GM12892 (cell line): ENCODE measurements at regions not wholly inside any gene's neighbourhood (a gene's known extent, or its start where the extent isn't known, plus 50 kb on each side); places are given as distances from the start of the nearest gene placed in this dataset.
"Not testable (repeated sequence)": the region's sequence is repeated elsewhere in the genome, so short reads cannot be mapped to it uniquely, and the experiment has no call there.

Source experiments
- DNase-seq: peaks from one replicate; pipeline ENCODE4 v3.0.0; 2011; ENCODE audit not compliant: insufficient read length
- FAIRE-seq: peaks from 2 replicates; lab custom pipeline; 2011; peaks lifted over from hg19 to GRCh38; lab: Jason Lieb, UNC
- POLR2A ChIP-seq: IDR thresholded peaks from 2 replicates; pipeline ENCODE4 v1.6.1; 2011; ENCODE audit warnings: low read depth, low read length, control low read depth
- POLR2AphosphoS5 ChIP-seq: IDR thresholded peaks from 2 replicates; pipeline ENCODE4 v1.6.1; 2011; ENCODE audit warnings: low read depth, low read length, control low read depth
- TAF1 ChIP-seq: IDR thresholded peaks from 2 replicates; pipeline ENCODE4 v1.6.1; 2011; ENCODE audit warnings: low read depth, mild to moderate bottlenecking, control low read depth, low read length, borderline replicate concordance

DNA sequence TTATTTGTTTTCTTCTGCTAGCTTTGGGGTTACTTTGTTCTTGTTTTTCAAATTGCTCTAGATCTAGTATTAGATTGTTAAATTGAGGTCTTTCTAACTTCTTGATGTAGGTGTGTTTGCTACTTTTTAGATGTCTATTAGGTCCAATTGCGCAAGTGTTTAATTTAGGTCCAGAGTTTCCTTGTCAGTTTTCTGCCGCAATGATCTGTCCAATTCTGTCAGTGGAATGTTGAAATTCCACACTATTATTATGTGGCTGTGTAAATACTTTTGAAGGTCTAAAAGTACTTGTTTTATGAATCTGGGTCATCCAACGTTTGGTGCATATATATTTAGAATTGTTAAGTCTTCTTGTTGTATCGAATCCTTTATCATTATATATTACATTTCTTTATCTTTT, 324.4 kb upstream of the SGO1 start:
- TF ChIP-seq POLR2A = no peak
- TF ChIP-seq POLR2AphosphoS5 = no peak
- no peak for TF ChIP-seq TAF1
- FAIRE-seq (no peak), DNase-seq (no peak)

DNA sequence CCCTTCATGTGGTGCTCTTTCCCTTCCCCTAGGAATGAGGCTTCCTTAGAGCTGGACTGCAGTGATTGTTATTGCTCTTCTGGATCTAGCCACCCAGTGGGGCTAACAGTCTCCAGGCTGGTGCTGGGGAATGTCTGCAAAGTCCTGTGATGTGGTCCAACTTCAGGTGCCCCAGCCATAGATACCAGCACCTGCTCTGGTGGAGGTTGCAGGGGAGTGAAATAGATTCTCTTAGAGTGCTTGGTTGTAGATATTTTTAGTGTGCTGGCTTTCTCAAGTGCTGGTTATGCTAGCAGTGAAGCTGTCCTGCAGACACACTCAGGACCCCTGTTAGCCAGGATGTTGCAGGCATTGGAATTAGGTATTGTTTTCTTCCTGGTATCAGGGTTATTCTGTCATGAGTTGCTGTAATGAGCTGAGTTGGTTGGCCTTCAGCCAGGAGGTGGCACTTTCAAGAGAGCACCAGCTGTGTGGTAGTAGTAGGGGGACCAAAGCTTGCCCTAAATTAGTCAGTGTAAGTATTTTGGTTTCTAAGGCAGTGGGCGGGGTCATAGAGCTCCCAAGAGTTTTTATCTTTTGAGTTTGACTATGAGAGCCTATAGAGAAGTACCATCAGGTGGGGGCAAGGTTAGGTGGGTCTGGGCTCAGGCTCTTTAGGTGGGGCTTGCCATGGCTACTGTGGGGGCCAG, 317.5 kb upstream of the SGO1 start:
- no peak for TF ChIP-seq POLR2A
- TF ChIP-seq POLR2AphosphoS5 = no peak
- no peak for TF ChIP-seq TAF1
- no peak for FAIRE-seq
- no peak for DNase-seq

- DNase-seq (no peak), FAIRE-seq (no peak)
- TF ChIP-seq TAF1 (no peak), POLR2A (no peak), POLR2AphosphoS5 (no peak)
Measured at GRCh38 chr3:20490996-20491395, 305.0 kb upstream of the SGO1 start.

DNA sequence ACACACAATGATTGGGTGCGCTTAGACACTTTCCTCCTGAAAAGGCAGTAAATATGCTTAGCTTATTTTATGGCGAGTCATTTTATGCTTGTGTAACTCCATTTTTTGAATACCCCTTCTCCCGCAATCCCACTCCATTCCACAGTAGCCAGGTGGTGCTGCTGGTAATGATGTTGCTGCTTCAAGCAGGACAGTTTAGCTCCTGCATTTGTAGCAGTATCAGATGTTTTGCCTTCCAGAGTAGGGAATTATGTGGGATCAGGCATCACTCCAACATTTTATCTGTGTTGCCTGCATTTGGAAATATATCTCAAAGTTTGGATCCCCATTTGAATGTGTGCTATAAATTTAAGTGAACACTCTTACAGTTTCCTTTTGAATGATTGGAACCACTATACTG, 302.1 kb upstream of the SGO1 start:
- no peak for FAIRE-seq
- DNase-seq = no peak
- no peak for TF ChIP-seq POLR2AphosphoS5
- TF ChIP-seq TAF1 = no peak
- TF ChIP-seq POLR2A = no peak

DNA sequence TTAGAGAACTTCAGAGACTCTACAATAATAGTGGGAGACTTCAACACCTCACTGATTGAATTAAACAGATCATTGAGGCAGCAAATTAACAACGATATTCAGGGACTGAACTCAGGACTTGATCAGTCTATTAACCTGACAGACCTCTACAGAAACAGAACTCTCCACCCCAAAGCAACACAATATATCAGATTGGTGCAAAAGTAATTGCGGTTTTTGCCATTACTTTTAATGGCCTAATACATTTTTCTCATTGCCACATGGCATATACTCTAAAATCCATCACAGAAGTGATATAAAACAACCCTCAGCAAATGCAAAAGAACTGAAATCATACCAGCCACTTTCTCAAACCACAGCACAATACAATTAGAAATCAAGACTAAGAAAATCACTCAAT, 298.1 kb upstream of the SGO1 start:
- FAIRE-seq (no peak), DNase-seq (no peak)
- no peak for TF ChIP-seq TAF1
- no peak for TF ChIP-seq POLR2A
- TF ChIP-seq POLR2AphosphoS5 = no peak

DNA sequence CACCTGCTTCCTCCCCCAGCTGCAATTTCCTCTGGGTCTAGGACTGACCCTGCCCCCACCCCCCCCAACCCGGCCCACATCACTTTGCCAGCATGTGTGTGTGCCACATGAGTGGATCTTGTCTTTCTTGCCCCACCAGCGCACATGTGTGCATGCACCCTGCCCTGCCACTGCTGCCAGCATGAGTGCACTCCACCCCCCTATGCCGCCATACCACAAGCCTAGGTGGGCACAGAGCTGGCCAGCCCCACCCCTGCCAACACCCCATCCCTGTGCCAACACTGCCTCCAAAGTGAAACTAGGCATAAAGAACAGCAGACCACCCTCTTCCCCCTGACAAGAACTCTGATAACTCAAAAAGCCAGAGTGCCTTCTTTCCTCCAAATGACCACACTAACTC, 296.3 kb upstream of the SGO1 start:
- no peak for TF ChIP-seq POLR2A
- TF ChIP-seq TAF1 = no peak
- TF ChIP-seq POLR2AphosphoS5 = no peak
- DNase-seq = no peak
- no peak for FAIRE-seq

DNA sequence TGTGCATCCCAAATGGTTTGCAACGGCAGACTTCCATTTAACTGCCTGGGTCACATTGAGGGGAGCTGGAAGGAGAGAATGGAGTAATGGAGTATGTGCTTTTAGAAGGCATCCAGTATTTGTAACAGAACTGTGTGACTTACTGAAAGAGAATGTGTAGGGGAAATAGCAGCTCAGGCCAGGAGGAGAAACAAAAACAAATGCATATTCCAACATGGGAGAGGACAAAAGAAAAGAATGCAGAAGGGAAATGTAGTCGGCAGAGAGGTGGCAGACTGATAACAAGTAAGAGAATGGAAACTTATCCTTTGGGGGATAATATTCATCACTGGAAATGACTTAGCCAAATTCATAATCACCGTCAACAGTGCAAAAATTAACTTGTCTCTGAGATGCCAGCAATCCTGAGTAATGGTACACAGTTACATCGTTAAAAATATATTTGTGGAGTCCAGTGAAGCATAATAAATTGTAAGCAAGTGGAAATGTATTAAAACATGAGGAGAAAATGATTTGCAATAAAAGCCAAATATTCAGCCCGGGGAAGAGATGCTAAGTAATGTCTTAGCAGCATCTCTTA, 294.9 kb upstream of the SGO1 start:
- TF ChIP-seq POLR2AphosphoS5 = no peak
- TF ChIP-seq POLR2A = no peak
- no peak for TF ChIP-seq TAF1
- FAIRE-seq (no peak), DNase-seq (no peak)

GRCh38 chr3:20478436-20478835, 292.4 kb upstream of the SGO1 start:
- no peak for FAIRE-seq
- no peak for DNase-seq
- TF ChIP-seq POLR2AphosphoS5 (no peak), POLR2A (no peak), TAF1 (no peak)

DNA sequence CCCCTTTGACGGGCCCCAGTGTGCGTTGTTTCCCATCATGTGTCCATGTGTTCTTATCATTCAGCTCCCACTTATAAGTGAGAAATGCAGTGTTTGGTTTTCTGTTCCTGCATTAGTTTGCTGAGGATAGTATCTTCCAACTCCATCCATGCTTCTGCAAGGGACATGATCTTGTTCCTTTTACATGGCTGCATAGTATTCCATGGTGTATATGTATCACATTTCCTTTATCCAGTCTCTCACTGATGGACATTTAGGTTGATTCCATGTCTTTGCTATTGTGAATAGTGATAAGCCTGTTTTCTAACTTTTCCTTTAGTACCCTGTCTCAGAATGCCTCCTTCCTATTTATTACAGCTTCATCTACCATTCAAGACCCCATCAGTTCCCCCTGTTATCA, 278.2 kb upstream of the SGO1 start:
- DNase-seq, FAIRE-seq: not testable (repeated sequence)

DNA sequence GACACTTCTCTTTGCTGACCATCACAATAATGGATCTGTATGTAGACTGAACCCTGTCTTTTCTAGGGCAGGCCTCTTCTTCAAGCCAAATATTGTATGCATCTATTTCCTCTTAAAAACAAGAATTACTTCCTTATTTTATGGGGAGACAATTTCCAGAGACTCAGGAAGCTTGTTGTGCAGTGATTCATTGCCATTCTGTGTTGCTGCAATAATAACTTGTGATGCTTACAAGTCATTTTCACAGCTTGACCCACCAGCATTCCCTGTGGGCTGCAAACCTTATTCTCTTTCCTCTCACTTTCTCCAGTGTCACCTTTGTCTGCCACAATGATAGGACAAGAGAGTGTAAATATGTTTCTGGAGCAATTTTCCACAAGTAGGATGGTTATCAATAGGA, 276.7 kb upstream of the SGO1 start:
- no peak for DNase-seq
- TF ChIP-seq TAF1 (no peak), POLR2AphosphoS5 (no peak), POLR2A (no peak)
- FAIRE-seq = no peak

DNA sequence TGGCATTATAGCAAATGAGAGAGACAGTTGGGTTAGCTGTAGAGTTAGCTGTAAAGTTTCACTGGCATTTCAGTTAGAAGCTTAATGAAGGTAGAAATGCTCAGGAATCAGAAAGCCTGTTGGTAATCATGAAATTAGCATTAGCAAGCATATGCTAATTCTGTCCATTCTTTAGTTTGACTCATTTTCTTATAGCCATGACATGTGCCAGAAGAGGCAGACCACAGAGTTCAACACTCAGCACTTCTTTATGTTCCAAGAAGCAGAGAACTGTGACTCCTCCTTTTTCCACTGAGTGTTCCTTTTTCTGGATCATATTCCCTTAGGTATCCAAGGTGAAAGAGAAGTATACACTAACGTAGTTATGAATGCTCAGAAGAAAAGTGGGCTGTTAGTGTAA, 276.2 kb upstream of the SGO1 start:
- FAIRE-seq (no peak), DNase-seq (no peak)
- TF ChIP-seq POLR2AphosphoS5 (no peak), POLR2A (no peak), TAF1 (no peak)

DNA sequence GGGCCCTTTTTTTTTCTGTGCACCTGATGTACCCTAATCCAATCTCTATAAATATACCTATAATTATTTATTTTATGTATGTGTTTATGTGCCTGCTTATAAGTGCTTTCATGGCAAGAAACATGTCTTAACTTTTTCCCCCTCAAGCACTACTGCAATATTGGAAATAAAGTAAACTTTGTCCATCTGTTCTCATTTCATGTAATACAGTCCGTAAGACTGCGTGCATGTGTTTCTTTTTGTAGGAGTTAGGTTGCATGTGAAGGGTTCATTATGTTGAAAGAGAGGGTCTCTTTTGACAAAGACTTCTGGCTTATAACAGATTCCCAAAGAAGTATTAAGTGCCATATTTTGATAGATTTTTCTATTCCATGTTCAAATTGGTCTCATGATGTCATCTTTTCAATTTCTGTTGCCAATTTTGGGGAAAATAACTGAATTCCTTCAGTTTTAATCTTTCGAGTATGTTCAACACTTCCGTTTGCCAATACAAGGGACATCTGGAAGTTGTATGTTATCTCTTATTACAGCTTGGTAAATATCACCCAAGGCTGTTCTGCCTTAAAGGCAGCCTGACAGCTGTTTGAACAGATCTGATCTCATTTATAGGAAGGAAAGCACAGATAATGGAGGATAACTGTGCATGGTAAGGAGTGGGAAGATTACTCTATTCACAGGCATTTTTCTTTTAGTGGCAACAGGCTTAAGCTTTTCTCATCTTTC, 273.1 kb upstream of the SGO1 start:
- DNase-seq = no peak
- TF ChIP-seq TAF1 (no peak), POLR2AphosphoS5 (no peak), POLR2A (no peak)
- no peak for FAIRE-seq
